GM12891 (cell line): ENCODE measurements at regions not wholly inside any gene's neighbourhood (a gene's known extent, or its start where the extent isn't known, plus 50 kb on each side); places are given as distances from the start of the nearest gene placed in this dataset.
"Not testable (repeated sequence)": the region's sequence is repeated elsewhere in the genome, so short reads cannot be mapped to it uniquely, and the experiment has no call there.

Experiments used
- DNase-seq: peaks from one replicate; pipeline ENCODE4 v3.0.0; 2011; ENCODE audit warnings: low spot score; ENCODE audit not compliant: insufficient read length
- FAIRE-seq: peaks from 2 replicates; lab custom pipeline; 2011; peaks lifted over from hg19 to GRCh38; lab: Jason Lieb, UNC
- PAX5 ChIP-seq: IDR thresholded peaks from 2 replicates; pipeline ENCODE4 v1.6.1; 2011; ENCODE audit warnings: low read length, moderate library complexity, mild to moderate bottlenecking; ENCODE audit not compliant: insufficient read depth, severe bottlenecking
- POLR2A ChIP-seq: IDR thresholded peaks from 2 replicates; pipeline ENCODE4 v1.6.1; 2011; ENCODE audit warnings: low read depth, low read length, control low read depth
- POLR2AphosphoS5 ChIP-seq: IDR thresholded peaks from 2 replicates; pipeline ENCODE4 v1.6.1; 2011; ENCODE audit warnings: low read depth, low read length, control low read depth
- POU2F2 ChIP-seq: IDR thresholded peaks from 2 replicates; pipeline ENCODE4 v1.6.1; 2011; ENCODE audit warnings: low read depth, mild to moderate bottlenecking, control low read depth, low read length, moderate library complexity
- SPI1 ChIP-seq: IDR thresholded peaks from 2 replicates; pipeline ENCODE4 v1.6.1; 2011; ENCODE audit warnings: low read depth, low read length, control low read depth
- TAF1 ChIP-seq: IDR thresholded peaks from 2 replicates; pipeline ENCODE4 v1.6.1; 2011; ENCODE audit warnings: low read depth, low read length, control low read depth

GRCh38 chr18:60020107-60020925, 120.5 kb downstream of the PMAIP1 start:
- no peak for TF ChIP-seq POLR2A
- TF ChIP-seq POLR2AphosphoS5 = no peak
- no peak for TF ChIP-seq PAX5
- no peak for TF ChIP-seq TAF1
- no peak for TF ChIP-seq POU2F2
- no peak for TF ChIP-seq SPI1
- DNase-seq (no peak), FAIRE-seq (no peak)

DNA sequence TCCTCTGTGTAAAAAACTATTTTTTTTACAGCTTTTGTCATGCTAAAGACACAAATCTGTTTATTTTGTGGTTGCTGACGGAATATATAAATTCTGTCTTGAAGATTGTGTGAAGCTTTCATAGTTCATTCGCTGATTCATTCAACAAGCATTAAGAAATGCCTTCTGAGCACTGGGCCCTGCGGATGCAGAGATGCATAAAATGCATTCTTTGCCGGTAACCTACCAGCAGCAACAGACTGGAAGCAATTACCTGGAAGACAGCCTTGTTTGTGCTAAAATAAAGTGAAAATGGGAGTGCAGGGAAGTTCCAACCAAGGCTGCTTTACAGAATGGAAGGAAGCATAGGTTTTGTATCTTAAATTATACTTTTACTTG, 119.7 kb downstream of the PMAIP1 start:
- TF ChIP-seq PAX5 (no peak), SPI1 (no peak), POU2F2 (no peak), TAF1 (no peak), POLR2A (no peak), POLR2AphosphoS5 (no peak)

DNA sequence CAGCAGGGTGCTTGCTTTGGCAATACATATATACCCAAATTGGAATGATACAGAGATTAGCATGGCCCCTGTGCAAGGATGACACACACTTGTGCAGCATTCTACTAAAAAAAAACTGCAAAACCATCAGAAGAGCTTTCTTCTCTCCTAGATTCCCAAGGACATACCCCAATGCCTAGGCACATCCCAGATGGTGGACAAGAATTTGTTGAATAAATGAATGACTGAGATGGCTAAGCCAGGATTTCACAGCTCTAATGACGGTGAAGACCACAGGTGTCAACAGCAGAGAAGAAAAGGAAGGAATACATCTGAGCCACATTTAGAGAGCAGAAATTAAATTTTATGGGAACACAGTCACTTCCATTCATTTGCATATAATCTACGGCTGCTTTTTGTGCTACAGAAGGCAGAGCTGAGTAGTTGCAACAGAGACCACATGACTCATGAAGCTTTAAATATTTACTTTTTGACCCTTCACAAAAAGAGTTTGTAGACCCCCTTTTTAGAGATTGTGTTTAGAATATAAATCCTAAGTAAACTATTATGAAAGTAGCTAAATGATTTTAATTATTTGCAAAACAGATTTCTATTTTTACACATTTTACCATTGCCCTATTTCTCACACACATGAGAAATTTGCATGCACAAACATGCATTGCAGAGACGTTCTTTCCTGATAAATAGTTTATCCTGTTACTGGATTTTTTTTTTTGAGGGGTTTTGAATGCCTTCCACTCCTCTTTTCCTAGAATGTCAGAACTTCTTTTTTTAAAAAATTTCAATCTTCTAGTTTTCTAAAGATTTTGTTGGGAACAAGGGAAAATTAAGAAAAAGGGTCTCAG, 119.0 kb downstream of the PMAIP1 start:
- FAIRE-seq (no peak), DNase-seq (no peak)
- TF ChIP-seq TAF1 = no peak
- no peak for TF ChIP-seq PAX5
- TF ChIP-seq POU2F2 = no peak
- TF ChIP-seq POLR2AphosphoS5 = no peak
- no peak for TF ChIP-seq POLR2A
- TF ChIP-seq SPI1 = no peak

More for the DNA sequence above, 119.7 kb downstream of the PMAIP1 start:
- DNase-seq (no peak), FAIRE-seq (no peak)

GRCh38 chr18:60018134-60018533, 118.3 kb downstream of the PMAIP1 start:
- not testable (repeated sequence) for DNase-seq, FAIRE-seq

- DNase-seq (no peak), FAIRE-seq (no peak)
- TF ChIP-seq SPI1 = no peak
- no peak for TF ChIP-seq POLR2A
- no peak for TF ChIP-seq PAX5
- no peak for TF ChIP-seq TAF1
- no peak for TF ChIP-seq POLR2AphosphoS5
- no peak for TF ChIP-seq POU2F2
Measured at GRCh38 chr18:60017371-60017770, 117.6 kb downstream of the PMAIP1 start.

- not testable (repeated sequence) for FAIRE-seq, DNase-seq
Measured at GRCh38 chr18:60015826-60016225, 116.0 kb downstream of the PMAIP1 start.

DNA sequence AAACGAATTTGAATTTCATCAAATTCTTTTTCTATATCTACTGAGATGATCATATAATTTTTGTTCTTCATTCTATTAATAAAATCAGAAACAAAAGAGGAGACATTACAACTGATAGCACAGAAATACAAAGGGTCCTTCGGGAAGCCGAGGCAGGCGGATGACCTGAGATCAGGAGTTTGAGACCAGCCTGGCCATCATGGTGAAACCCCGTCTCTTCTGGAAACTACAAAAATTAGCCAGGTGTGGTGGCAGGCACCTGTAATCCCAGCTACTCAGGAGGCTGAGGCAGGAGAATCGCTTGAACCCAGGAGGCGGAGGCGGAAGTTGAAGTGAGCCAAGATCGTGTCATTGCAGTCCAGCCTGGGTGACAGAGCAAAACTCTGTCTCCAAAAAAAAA, 113.4 kb downstream of the PMAIP1 start:
- not testable (repeated sequence) for DNase-seq, FAIRE-seq

DNA sequence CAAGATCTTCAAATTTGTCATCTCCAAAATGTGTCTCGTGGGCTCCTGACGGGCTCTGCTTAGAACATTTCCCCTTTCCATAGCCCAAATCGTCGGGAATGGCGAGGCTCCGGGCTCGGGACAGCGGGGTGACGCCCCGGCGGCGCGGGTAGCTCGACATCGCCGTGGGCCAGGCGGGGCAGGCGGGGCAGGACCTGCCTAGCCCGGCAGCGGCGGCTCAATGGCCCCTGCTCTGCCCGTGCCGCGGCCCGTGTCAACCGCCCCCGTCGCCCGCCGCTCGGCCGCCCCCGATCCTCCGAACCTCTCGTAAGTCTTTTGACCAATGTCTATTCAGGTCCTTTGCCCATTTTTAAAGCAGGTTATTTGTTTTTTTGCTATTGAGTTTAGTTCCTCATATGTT, 111.2 kb downstream of the PMAIP1 start:
- TF ChIP-seq POLR2A = no peak
- no peak for TF ChIP-seq PAX5
- TF ChIP-seq SPI1 = no peak
- TF ChIP-seq POU2F2 = no peak
- no peak for TF ChIP-seq POLR2AphosphoS5
- TF ChIP-seq TAF1 = no peak
- no peak for FAIRE-seq
- DNase-seq = no peak

GRCh38 chr18:60010513-60010912, 110.7 kb downstream of the PMAIP1 start:
- TF ChIP-seq TAF1 (no peak), POU2F2 (no peak), PAX5 (no peak), POLR2AphosphoS5 (no peak), POLR2A (no peak), SPI1 (no peak)
- DNase-seq = no peak
- FAIRE-seq = no peak

GRCh38 chr18:60007661-60008060, 107.9 kb downstream of the PMAIP1 start:
- no peak for DNase-seq
- no peak for TF ChIP-seq TAF1
- no peak for FAIRE-seq

GRCh38 chr18:60003610-60004185, 103.9 kb downstream of the PMAIP1 start:
- no peak for DNase-seq
- no peak for FAIRE-seq
- no peak for TF ChIP-seq PAX5
- no peak for TF ChIP-seq POLR2AphosphoS5
- TF ChIP-seq POU2F2 = no peak
- no peak for TF ChIP-seq POLR2A
- TF ChIP-seq SPI1 = no peak
- TF ChIP-seq TAF1 = no peak
